HG03066 (cell line): ENCODE measurements at regions not wholly inside any gene's neighbourhood (a gene's known extent, or its start where the extent isn't known, plus 50 kb on each side); places are given as distances from the start of the nearest gene placed in this dataset.
"Not testable (repeated sequence)": the region's sequence is repeated elsewhere in the genome, so short reads cannot be mapped to it uniquely, and the experiment has no call there.

Experiments
- ATAC-seq: cut with Tn5 transposase; IDR thresholded peaks from one replicate; pipeline ENCODE4 v1.9.1; 2021; ENCODE audit warnings: low read depth; ENCODE audit not compliant: unreplicated experiment

GRCh38 chr7:131028295-131028694, 294.3 kb upstream of the KLF14 start:
- ATAC-seq: no peak

GRCh38 chr7:131029002-131029401, 295.0 kb upstream of the KLF14 start:
- ATAC-seq: no peak

GRCh38 chr7:131031099-131031868, 296.4 kb upstream of the MKLN1 start:
- peak; percentile 61 for ATAC-seq

GRCh38 chr7:131032786-131033185, 294.9 kb upstream of the MKLN1 start:
- ATAC-seq: no peak

GRCh38 chr7:131034166-131034881, 293.4 kb upstream of the MKLN1 start:
- ATAC-seq: no peak

GRCh38 chr7:131035088-131035770, 292.4 kb upstream of the MKLN1 start:
- ATAC-seq: no peak

- ATAC-seq: no peak
These were observed 289.5 kb upstream of the MKLN1 start for GRCh38 chr7:131038153-131038552.

GRCh38 chr7:131039355-131039762, 288.3 kb upstream of the MKLN1 start:
- ATAC-seq: no peak

- no peak for ATAC-seq
These were observed 287.8 kb upstream of the MKLN1 start for GRCh38 chr7:131039836-131040235.

GRCh38 chr7:131040467-131040932, 287.2 kb upstream of the MKLN1 start:
- ATAC-seq: no peak

- not testable (repeated sequence) for ATAC-seq
These were observed 286.5 kb upstream of the MKLN1 start for GRCh38 chr7:131041012-131041695.

GRCh38 chr7:131042269-131043160, 285.2 kb upstream of the MKLN1 start:
- ATAC-seq: no peak

- ATAC-seq: no peak
These were observed 282.1 kb upstream of the MKLN1 start for GRCh38 chr7:131045526-131045925.

GRCh38 chr7:131046246-131046645, 281.4 kb upstream of the MKLN1 start:
- ATAC-seq: no peak

GRCh38 chr7:131047651-131048304, 279.9 kb upstream of the MKLN1 start:
- ATAC-seq: no peak

- no peak for ATAC-seq
These were observed 276.4 kb upstream of the MKLN1 start for GRCh38 chr7:131051304-131051703.

GRCh38 chr7:131052285-131052904, 275.3 kb upstream of the MKLN1 start:
- no peak for ATAC-seq

- ATAC-seq: no peak
These were observed 271.7 kb upstream of the MKLN1 start for GRCh38 chr7:131056007-131056406.
